DND-41 (cell line): ENCODE measurements at regions not wholly inside any gene's neighbourhood (a gene's known extent, or its start where the extent isn't known, plus 50 kb on each side); places are given as distances from the start of the nearest gene placed in this dataset.

Experiments
- ATAC-seq: fragments of 200-7000 bp; cut with Tn5 transposase; 3 replicates; pipeline ENCODE4 v1.9.1; 2021; ENCODE audit warnings: low read depth; ENCODE audit not compliant: insufficient read depth
- DNase-seq: peaks from one replicate; pipeline ENCODE4 v3.0.0-alpha.2; 2020
- H2AFZ ChIP-seq: 2 replicates; pipeline ENCODE4 v1.6.0; 2012; ENCODE audit warnings: low read depth, low read length
- H3K27ac ChIP-seq: 2 replicates; pipeline ENCODE4 v1.5.1; 2012; ENCODE audit warnings: low read length, inconsistent platforms
- H3K27me3 ChIP-seq: fragments of 200-600 bp; sonication (generic); 2 replicates; pipeline ENCODE4 v1.6.0; 2012; ENCODE audit warnings: low read length, mild to moderate bottlenecking, inconsistent platforms; ENCODE audit not compliant: insufficient read depth, poor library complexity
- H3K36me3 ChIP-seq: 2 replicates; pipeline ENCODE4 v1.5.1; 2012; ENCODE audit warnings: low read length, inconsistent platforms; ENCODE audit not compliant: insufficient read depth
- H3K4me1 ChIP-seq: 2 replicates; pipeline ENCODE4 v1.5.1; 2012; ENCODE audit warnings: mild to moderate bottlenecking, low read length; ENCODE audit not compliant: insufficient read depth
- H3K4me2 ChIP-seq: 2 replicates; pipeline ENCODE4 v1.6.0; 2012; ENCODE audit warnings: mild to moderate bottlenecking, moderate library complexity, low read length, inconsistent platforms; ENCODE audit not compliant: insufficient read depth
- H3K4me3 ChIP-seq, 2 experiments: fragments of 200-600 bp in 1 of 2; shearing (Covaris generic) in 1 of 2; 2 replicates each; pipeline ENCODE4 v1.5.1; 2012 to 2016; ENCODE audit warnings: inconsistent platforms in 2 of 2, low read length in 2 of 2, mild to moderate bottlenecking in 2 of 2, low read depth in 1 of 2, moderate library complexity in 1 of 2
- H3K79me2 ChIP-seq: 2 replicates; pipeline ENCODE4 v1.6.0; 2012; ENCODE audit warnings: low read length, inconsistent platforms; ENCODE audit not compliant: insufficient read depth
- H3K9ac ChIP-seq: 2 replicates; pipeline ENCODE4 v1.6.0; 2012; ENCODE audit warnings: low read depth, mild to moderate bottlenecking, inconsistent platforms, low read length, moderate library complexity
- H3K9me3 ChIP-seq: 2 replicates; pipeline ENCODE4 v1.5.1; 2012; ENCODE audit warnings: low read length, moderate library complexity, mild to moderate bottlenecking, inconsistent platforms; ENCODE audit not compliant: insufficient read depth, severe bottlenecking
- H4K20me1 ChIP-seq: 2 replicates; pipeline ENCODE4 v1.6.0; 2012; ENCODE audit warnings: low read length; ENCODE audit not compliant: insufficient read depth
- CTCF ChIP-seq: IDR thresholded peaks from 2 replicates; pipeline ENCODE4 v1.5.1; 2012; ENCODE audit warnings: borderline replicate concordance, low read length, moderate library complexity, mild to moderate bottlenecking; ENCODE audit not compliant: poor library complexity, severe bottlenecking; ENCODE audit errors: extremely low read depth
- EZH2 ChIP-seq: IDR thresholded peaks from 3 replicates; pipeline ENCODE4 v1.6.1; 2012; ENCODE audit warnings: borderline replicate concordance, low read depth, mild to moderate bottlenecking, moderate library complexity, low read length, inconsistent platforms; ENCODE audit not compliant: severe bottlenecking

DNA sequence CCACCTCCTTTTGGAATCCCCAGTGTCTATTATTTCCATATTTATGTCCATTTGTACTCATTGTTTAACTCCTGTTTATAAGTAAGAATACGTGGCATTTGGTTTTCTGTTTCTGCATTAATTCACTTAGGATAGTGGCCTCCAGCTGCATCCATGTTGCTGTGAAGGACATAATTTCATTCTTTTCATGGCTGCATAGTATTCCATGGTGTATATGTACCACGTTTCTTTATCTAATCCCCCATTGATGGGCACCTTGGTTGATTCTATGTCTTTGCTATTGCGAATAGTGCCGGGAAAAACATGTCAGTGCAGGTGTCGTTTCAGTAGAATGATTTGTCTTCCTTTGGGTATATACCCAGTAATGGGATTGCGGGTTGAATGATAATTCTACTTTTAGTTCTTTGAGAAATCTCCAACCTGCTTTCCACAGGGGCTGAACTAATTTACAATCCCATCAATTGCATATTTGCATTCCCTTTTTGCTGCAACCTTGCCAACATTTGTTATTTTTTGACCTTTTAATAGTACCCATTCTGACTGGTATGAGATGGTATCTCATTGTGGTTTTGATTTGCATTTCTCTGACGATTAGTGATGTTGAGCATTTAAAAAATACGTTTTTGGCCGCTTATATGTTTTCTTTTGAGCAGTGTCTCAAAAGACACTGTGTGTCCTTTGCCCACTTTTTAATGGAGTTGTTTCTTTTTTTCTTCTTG, 373.2 kb upstream of the TNRC6C start:
- DNase-seq, result no peak
- H3K27me3 ChIP-seq, result no peaks in the 10 kb centered on the region
- no peak overlapping the region for H3K27ac ChIP-seq
- H3K4me3 ChIP-seq, result no peak overlapping the region
- H3K4me2 ChIP-seq, result no peak overlapping the region
- H3K79me2 ChIP-seq, result no peaks in the 10 kb centered on the region
- no peaks in the 10 kb centered on the region for H3K36me3 ChIP-seq
- no peak for ATAC-seq
- TF ChIP-seq EZH2, result no peak
- no peak overlapping the region for H2AFZ ChIP-seq
- no peak overlapping the region for H3K9ac ChIP-seq
- no peaks in the 10 kb centered on the region for H3K9me3 ChIP-seq
- no peaks in the 10 kb centered on the region for H4K20me1 ChIP-seq
- no peaks in the 10 kb centered on the region for H3K4me1 ChIP-seq

DNA sequence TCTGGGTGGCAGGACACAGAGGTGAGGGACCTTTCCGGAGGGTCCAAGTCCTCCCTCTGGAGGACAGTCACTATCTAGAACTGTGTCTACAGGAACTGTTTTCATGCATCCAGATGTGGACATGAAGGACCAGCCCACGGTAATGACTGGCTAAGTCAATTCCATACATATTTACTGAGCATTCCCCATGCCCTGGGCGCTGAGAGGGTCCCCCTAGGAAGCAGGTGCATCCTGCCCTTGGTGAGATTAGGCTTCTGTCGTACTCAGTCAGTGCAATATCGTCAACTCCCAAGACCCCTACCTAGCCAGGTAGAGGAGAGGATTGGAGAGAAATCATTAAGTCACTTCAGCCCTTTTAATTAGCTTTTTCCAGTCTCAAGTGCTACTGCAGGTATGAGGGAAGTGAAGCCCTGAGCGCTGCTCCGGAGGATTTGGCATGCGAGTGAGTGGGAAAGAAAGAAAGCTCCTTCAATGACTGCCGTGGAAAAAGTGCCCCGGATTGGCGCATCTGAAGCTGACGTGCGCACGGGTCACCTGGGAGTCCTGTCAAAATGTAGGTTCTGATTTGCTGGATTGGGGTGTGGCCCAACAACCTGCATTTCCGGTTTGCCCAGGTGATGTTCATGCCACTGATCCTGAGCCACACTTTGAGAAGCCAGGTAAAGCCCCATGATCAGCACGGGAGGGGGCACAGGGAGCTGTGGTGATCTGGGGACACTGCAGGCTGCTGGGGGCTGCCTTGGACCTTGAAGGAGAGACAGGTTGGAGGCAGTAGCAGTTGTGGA, 367.4 kb upstream of the TNRC6C start:
- Histone ChIP-seq H3K4me2 (no peak overlapping the region), H3K9me3 (no peaks in the 10 kb centered on the region), H3K79me2 (no peaks in the 10 kb centered on the region), H3K27me3 (no peaks in the 10 kb centered on the region), H3K4me3 (no peak overlapping the region), H3K4me1 (peaks cover 16% of the 10 kb centered on the region), H2AFZ (no peak overlapping the region), H3K36me3 (no peaks in the 10 kb centered on the region), H4K20me1 (no peaks in the 10 kb centered on the region), H3K27ac (no peak overlapping the region), H3K9ac (no peak overlapping the region)
- TF ChIP-seq CTCF, result no peak
- TF ChIP-seq EZH2, result no peak
- ATAC-seq, result no peak
- DNase-seq, result no peak

DNA sequence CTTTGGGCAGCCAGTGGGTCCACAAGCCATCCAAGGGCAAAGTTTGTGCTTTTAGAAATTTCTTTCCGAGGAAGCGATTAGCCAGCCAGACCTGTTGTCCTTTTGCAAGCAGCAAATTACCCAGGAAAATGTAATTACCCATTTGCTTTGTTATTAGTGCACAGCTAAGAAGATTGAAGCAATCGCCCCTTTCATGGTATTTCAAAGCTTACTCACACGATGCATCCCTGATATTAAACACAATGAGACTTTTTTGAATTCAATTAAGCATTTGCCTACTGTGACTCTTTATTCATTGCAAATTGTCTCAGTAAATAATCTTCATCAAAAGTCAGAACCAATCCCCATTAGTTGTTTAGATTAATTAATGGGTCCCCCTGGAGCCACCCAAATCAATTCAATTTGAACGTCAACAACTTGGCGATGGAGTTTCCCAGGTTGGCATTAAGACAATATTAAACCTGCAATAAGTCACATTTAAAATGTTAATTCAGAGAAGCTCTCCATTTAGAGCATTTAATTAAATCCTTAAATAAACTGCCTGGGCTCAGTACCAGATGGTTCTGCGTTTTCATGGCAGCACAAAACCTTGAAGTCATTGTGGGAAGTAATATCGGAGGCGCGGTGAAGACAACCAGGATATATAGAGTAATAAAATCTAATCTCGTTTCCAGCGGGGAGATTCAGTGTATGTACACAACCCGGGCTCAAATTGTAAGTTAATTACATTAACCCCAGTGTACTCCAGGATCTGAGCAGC, 366.2 kb upstream of the TNRC6C start:
- ATAC-seq (no peak), DNase-seq (no peak)
- no peaks in the 10 kb centered on the region for H4K20me1 ChIP-seq
- TF ChIP-seq EZH2 (no peak), CTCF (no peak)
- H3K27ac ChIP-seq, result no peak overlapping the region
- H3K4me1 ChIP-seq, result peaks cover 16% of the 10 kb centered on the region
- no peak overlapping the region for H2AFZ ChIP-seq
- H3K4me3 ChIP-seq, result no peak overlapping the region
- H3K79me2 ChIP-seq, result no peaks in the 10 kb centered on the region
- H3K4me2 ChIP-seq, result no peak overlapping the region
- H3K27me3 ChIP-seq, result no peaks in the 10 kb centered on the region
- no peak overlapping the region for H3K9ac ChIP-seq
- no peaks in the 10 kb centered on the region for H3K36me3 ChIP-seq
- H3K9me3 ChIP-seq, result no peaks in the 10 kb centered on the region
